COLO668 (cell line): ENCODE measurements at regions not wholly inside any gene's neighbourhood (a gene's known extent, or its start where the extent isn't known, plus 50 kb on each side); places are given as distances from the start of the nearest gene placed in this dataset.
"Not testable (repeated sequence)": the region's sequence is repeated elsewhere in the genome, so short reads cannot be mapped to it uniquely, and the experiment has no call there.

ENCODE experiments used
- DNase-seq: peaks from one replicate; lab custom pipeline; 2025; ENCODE audit not compliant: unreplicated experiment; lab: John Stamatoyannopoulos, UW

DNA sequence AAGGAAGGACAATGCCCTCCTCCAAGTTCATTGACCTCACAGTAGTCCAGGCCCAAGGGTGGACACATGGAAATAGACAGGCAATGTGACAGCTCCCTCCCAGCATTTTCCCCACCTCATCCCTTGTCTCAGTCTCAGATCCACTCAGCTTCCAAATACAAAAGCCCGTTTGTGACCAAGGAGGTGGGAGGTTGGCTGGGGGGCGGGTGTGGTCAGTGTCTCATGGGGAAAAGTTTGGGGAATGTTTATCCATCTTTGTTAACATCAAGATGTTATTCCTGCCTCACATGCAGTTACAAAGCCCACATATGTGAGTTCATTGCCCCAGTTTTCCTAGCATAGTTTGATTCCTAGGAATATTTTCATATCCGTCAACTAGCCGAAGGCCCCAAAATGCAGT is 338.5 kb upstream of the PPP2R3A start:
- no peak for DNase-seq

DNA sequence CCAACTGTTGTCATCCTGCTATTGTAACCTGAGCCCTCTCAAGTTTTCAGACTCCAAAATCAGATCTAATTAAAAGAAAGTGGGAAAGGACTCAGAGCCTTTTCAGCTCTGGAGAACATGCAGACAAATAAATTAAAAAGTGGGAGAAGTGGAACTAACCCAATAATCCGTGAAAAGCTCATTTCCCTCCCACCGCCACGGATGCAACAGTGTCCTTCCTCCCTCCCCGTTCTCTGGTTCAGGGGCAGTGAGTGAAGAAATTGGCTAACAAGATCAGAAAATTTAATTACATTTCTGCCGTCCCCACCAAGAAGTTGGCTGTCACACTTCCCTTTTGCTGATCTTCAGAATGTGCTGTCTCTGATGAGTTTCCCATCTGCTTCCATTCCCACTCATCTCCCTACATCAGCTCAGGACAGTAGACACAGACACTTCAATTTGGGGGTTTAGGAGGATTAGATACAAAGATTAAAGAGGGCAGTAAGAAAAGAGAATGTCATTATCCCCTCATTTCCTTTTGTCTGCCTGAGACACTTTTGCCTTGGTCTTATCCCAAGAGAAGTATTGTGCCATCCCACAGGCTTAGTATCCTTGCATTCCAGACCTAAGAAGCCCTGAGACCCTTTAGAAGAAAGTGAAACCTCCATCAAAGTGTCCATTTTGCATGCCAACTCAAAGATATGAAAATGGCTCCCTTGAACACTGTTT is 335.7 kb upstream of the PPP2R3A start:
- no peak for DNase-seq

DNA sequence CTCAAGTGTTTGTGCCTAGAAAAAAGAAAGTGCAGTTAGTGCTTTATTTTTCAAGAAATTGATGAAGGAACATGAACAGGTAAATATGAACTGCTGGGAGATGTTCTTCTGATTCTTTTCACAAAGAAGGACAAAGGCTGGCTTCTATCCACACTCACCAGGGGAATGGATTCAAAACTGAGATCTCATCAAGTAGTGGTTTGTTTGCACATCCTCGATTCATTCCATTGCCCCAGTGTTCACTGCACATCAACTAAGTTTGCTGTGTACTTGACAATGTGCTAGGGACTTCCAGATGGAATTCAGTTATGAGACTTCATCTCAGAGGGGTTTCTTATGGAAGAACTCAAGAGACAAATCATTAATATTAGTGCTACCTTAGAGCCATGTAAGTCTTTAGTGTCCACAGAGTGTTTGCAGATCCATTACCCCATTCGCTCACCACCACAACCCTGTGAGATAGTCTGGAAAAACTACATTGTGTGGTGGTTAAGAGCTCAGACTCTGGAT is 332.9 kb upstream of the PPP2R3A start:
- DNase-seq: no peak

DNA sequence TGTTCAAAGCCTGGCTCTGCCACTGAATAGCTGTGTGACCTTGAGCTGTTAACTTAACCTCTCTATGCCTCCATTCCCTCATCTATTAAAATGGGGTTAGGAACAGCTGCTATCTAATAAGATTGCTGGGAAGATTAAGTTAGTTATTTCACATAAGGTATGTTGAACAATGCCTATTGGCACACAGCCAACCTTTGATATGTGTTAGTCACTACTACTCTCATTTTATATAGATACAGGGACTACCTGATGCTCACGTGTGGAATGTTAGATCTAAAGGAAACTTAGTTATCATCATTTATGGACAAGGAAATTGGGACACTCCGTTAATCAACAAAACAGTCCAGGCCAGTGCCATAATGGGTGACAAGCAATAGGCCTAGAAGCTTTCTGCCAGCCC is 332.4 kb upstream of the PPP2R3A start:
- DNase-seq: no peak

DNA sequence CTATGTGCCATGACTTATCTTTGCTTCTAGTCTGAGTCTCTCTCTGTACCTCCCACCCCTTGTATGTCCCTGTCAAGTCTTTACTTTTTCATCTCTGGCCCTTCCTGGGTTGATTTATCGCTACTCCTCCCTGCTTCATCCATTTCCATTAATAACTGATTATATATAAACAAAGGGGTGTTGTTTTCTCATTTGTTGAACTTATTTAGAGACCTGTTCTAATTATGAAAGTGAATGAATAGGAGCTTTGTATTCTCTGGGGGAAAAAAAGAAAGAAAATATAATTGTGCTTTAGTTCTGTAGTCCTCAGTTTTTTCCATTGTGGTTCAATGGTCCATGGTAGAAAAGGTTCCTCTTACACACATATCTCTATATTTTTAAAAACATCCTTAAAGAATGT is 328.9 kb upstream of the PPP2R3A start:
- no peak for DNase-seq

DNA sequence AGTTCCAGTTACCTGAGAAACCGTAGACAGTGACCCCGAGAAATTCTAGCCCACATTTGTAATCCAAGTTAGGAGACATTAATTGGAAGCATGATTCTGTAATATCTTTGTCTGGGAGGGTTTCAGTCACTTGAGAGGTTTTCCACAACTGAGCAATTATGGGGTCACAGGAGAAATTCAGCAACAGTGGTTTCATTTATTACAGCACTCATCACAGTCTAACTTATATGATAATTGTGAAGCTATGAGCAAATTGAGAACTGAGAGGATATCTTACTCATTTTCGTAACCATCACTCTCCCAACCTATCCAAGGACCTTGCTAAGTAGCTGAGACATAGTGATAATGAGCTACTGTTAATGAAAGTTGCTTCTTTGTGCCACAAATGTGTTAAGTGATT is 328.5 kb upstream of the PPP2R3A start:
- DNase-seq: no peak

DNA sequence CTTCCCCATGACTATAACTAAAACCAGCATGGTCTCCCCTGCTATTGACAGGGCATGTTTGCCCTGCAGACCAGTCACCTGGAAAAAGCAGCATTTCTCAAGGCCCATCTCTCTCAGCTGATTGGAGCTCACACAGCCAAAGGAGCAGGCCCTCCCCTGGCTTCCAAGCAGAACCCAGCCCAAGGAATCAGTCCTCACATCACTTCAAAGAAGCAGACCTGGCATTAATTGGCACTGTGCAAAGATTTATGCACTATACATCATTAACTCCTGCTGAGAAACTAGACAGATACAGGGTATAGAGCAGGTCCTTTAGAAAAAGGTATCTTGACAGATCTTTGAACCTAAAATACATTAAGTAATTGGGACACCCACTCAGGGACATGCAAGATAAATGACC is 323.8 kb upstream of the PPP2R3A start:
- DNase-seq: no peak

DNA sequence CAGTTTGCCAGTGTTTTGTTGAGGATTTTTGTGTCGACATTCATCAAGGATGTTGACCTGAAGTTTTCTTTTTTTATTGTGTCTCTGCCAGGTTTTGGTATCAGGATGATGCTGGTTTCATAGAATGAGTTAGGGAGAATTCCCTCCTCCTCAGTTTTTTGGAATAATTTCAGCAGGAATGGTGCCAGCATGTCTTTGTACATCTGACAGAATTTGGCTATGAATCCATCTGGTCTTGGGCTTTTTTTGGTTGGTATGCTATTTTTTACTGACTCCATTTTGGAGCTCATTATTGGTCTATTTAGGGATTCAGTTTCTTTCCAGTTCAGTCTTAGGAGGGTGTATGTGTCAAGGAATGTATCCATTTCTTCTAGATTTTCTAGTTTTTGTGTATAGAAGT is 320.0 kb upstream of the PPP2R3A start:
- DNase-seq: no peak

DNA sequence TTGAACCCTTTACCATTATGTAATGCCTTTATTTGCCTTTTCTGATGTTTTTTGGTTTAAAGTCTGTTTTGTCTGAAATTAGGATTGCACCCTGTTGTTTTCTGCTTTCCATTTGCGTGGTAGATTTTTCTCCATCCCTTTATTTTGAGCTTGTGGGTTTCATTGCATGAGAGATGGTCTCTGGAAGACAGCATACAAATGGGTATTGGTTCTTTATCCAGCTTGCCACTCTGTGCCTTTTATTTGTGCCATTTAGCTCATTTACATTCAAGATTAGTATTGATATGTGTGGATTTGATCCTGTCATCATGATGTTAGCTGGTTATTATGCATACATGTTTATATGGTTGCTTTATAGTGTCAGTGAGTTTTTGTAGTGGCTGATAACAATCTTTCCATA is 318.7 kb upstream of the PPP2R3A start:
- DNase-seq: no peak

DNA sequence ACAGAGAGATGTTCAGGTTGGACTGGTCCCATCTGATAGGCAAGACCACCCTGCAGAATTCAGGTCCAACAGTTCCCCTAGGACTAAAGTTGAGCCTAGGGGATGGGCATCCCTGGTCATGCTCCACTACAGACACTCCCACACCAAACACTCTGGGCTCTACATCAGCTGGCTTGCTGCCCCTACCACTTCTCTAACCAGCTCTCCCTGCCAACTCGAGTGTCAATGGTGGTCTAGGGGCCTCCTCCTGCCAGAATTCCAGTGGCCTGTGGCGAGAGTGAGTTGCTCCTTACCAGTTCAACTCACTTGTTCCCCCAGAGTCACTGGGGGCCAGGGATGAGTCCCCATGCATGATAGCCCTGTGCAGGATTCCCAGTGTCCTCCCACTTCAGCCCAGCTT is 316.2 kb upstream of the PPP2R3A start:
- DNase-seq: no peak

DNA sequence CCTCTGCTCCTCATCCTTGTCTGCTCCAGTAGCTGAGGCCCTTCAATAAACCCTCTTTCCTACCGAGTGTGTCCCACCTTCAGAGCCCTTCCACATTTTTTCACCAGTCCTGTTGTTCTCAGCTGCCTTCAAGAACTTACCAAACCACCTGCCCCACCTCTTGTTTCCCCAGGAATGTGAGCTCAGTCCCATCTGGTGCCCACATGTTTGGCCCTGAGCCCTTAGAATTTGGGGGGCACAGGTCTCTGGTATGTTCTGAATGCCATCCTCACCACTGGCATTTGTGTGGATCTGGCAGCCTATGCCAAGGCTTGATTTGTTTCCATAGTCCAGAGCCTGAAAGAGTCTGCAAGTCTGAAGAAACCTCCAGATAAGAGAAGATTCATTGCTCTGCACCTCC is 315.2 kb upstream of the PPP2R3A start:
- DNase-seq: no peak

DNA sequence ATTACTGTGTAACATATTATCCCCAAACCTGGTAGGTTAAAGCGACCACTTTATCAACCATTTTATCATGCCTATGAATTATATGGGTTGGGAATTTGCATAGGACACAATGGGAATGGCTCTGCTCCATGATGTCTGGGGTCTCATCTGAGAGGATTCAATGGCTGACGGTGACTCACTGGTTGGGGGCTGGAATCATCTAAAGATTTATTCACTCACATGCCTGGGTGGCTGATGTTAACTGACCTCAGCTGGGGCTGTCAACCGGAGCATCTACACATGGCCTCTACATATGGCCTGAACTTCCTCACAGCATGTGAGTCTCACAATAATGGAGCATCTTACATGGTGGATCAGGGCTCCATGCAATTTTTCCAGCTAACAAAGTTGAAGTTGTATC is 313.1 kb upstream of the PPP2R3A start:
- DNase-seq: no peak

DNA sequence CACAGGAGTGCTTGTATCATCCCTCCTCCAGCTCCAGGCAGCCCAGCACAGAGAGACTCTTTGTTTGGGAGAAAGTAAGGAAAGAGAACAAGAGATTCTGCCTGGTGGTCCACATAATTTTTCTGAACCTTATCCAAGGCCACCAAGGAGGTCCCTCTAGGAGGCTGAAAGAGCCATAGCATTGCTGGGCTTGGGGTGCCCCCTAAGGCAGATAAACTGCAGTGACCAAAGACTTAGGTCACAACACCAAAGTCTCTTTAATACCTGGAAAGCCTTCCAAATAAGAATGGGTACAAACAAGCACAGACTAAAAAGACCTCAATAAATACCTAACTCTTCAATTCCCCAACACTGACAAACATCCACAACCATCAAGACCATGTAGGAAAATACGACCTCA is 310.2 kb upstream of the PPP2R3A start:
- DNase-seq: no peak

DNA sequence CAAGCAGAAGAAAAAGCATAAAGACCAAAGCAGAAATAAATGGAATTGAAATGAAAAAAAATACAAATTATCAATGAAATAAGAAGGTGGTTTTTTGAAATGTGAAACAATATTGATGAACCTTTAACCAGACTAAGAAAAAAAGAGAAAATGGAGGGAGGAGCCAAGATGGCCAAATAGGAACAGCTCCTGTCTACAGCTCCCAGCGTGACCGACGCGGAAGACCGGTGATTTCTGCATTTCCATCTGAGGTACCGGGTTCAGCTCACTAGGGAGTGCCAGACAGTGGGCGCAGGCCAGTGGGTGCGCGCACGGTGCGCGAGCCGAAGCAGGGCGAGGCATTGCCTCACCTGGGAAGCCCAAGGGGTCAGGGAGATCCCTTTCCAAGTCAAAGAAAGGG is 307.1 kb upstream of the PPP2R3A start:
- not testable (repeated sequence) for DNase-seq

DNA sequence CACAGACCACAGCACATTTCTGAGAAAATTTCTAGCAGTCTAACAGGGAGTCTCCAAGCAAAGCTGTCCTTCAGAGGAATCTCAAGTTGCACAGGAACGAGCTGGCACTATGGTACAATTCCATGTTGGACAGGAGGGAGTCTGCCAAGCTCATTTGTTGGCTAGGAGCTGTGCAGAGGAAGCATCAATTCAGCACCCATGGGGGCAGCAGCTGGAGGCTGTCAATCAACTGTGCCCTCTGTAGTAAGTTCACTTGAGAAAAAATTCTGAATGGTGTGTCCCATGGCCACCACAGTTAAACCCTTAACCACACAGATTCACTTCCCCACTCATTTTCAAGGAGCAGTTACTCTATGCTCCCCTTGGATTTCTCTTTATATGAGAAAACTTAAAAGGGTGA is 298.5 kb upstream of the PPP2R3A start:
- no peak for DNase-seq

DNA sequence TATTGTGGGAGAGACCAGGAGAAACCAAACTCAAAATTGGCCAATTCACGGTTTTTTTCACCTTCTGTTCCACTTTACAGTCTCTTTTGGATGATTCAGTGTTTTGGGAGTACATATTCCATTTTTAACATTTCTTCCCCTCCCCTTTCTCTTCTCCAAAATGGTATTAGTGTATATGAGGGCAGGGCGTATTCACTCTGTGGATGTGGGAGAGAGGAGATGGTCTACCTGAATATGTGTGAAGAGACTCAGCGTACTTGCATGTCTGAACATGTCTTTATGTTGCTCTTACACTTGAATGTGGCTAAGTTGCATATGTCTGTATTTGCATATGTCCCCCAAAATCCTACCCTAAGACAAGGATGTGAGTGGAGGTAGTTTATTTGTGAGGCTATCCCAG is 291.0 kb upstream of the PPP2R3A start:
- no peak for DNase-seq

DNA sequence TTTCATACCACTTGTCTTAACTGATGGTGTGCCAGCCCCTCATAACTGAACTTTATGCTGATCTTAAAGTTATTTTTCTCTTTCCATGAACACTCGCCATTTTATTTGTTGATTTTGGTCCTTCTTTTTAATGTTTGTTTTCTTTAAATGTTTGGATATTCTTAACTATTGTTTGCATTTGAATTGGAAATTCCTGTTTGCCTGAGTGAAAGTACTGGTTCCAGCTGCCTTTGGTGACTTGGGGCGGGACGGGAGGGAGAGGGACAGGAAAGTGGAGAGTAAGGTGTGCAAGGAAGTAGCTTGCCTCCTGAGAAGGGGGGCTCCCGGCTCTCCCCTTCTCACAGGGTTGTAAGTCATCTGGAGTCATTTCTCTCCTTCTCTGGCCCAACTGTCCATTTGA is 287.1 kb upstream of the PPP2R3A start:
- DNase-seq: no peak

DNA sequence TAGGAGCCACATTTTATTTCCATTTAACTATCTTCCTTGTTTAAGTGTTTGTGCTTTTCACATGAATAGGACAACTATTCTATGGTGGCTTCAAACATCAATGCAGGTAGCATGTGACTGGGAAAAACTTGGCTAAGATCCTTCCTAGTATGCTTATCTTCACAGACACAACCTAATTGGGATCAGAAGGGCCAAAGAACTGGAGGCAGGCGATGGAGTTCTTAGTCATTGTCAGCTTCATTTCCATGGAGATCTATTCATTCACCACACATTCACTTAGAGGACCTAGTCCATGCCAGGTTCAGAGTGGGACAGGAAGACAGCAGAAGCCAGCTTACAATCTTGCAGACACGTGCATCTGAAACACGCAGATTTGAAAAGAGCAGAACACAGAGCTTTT is 277.5 kb upstream of the PPP2R3A start:
- no peak for DNase-seq

DNA sequence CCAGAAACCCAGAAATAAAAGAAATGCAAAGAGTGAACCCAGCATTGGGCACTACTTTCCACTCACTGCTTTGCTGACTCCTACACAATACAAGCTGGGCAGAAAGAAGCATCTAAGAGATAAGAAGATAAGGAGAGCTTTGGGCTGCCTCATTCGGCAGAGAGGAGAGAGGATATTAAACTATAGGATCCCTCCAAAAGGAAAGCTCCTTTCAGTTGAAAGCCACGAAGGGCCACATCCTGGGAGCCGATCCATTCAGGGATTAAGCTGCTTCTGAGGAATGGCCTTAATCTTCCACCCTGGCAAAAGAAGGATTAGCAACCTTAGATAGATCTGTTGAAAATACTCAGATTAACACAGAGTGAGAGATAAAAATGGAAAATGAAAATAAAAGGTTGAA is 274.9 kb upstream of the PPP2R3A start:
- no peak for DNase-seq

DNA sequence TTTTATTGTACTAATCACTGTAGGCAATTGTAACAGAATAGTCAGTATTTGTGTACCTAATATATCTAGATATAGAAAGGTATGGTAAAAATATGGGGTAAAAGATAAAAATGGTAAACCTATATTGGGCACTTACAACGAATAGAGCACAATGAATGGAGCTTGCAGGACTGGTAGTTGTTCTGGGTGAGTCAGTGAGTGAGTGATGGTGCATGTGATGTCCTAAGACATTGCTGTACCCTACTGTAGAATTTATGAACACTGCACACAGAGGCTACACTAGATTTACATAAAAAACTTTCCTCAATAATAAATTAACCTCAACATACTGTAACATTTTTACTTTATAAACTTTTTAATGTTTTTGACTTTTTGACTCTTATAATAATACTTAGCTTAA is 274.3 kb upstream of the PPP2R3A start:
- no peak for DNase-seq

DNA sequence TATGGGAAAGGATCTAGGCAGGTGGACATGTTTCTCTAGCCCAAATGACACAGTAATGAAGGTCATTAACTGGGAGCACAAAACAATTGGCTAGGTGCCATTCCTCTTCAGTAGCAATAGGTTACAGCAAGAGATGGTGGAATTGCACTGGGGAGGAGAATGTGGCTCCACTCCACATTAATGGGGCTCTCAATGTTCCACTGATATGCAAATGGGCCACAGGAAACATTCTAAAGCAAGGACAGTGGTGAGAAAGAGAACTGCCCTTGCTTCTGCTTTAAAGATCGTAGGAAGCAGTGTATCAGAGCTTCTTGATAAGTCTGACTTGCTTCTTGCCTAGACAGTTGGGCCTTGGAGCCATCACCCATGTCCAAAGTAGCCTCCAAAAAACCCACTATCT is 271.4 kb upstream of the PPP2R3A start:
- DNase-seq: peak; percentile 36

DNA sequence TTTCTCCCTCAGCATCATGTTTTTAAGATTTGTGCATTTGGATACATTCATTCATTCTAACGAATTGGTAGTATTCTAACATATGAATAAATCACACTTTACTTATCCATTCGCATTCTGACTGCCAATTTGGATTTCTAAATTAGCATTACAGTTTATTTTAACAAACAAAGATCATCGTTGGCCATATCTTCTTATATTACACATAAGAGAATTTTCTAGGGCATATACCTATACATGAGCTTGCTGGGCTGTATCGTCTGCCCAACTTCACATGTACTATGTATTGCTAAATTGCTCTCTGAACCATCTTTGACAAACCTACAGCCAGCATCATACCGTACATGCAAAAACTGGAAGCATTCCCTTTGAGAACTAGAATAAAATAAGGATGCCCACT is 265.8 kb upstream of the PPP2R3A start:
- DNase-seq: no peak

DNA sequence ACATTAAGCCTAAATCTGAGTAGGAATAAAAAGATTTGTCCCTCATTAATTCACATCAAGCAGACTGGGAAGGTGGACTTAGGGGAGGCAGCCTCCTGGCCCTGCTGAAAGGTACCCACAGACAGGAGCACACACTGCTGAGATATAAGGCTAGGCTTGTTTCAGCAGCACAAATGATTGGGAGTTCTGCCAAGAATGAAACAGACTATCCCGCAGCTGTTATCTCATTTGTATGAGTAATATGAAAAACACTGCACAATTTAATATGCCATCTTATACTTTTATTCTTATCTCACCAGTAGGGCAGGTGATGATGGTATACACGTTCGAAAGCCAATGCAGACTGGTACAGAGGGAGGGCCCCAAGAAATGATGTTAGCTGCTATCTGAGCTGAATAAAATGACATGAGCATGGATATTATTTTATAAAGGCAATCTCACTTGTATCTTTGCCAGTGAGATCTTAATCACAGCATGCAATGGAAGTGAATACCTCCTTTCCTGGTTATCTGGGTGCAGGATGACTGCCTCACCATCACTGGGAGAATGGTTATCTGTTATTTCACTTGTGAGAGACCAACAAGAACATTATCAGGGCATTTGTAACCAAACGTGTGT is 258.7 kb upstream of the PPP2R3A start:
- no peak for DNase-seq
